ACC112 (cell line): ENCODE measurements at regions not wholly inside any gene's neighbourhood (a gene's known extent, or its start where the extent isn't known, plus 50 kb on each side); places are given as distances from the start of the nearest gene placed in this dataset.

Experiments used
- H2AFZ ChIP-seq: fragments of 200-600 bp; sonication (generic); one replicate; pipeline ENCODE4 v1.6.0; 2017; ENCODE audit warnings: antibody characterized with exemption, low read length; ENCODE audit not compliant: unreplicated experiment
- H3K27ac ChIP-seq: fragments of 200-600 bp; sonication (generic); 2 replicates; pipeline ENCODE4 v1.5.1; 2014; ENCODE audit warnings: low read depth, mild to moderate bottlenecking, antibody characterized with exemption, low read length, moderate library complexity
- H3K27me3 ChIP-seq: fragments of 200-600 bp; sonication (generic); 2 replicates; pipeline ENCODE4 v1.6.1; 2014; ENCODE audit warnings: mild to moderate bottlenecking, antibody characterized with exemption, low read length, moderate library complexity, mixed read lengths; ENCODE audit not compliant: insufficient read depth
- H3K36me3 ChIP-seq: fragments of 200-600 bp; sonication (generic); 2 replicates; pipeline ENCODE4 v1.6.1; 2016; ENCODE audit warnings: mild to moderate bottlenecking, antibody characterized with exemption, low read length, moderate library complexity, mixed read lengths; ENCODE audit not compliant: insufficient read depth
- H3K4me1 ChIP-seq: fragments of 200-600 bp; sonication (generic); one replicate; pipeline ENCODE4 v1.6.1; 2016; ENCODE audit warnings: low read length, mixed read lengths; ENCODE audit not compliant: insufficient read depth, unreplicated experiment, control insufficient read depth
- H3K4me3 ChIP-seq: fragments of 200-600 bp; sonication (generic); 2 replicates; pipeline ENCODE4 v1.5.1; 2014; ENCODE audit warnings: mild to moderate bottlenecking, low read depth, low read length
- H3K79me2 ChIP-seq: fragments of 200-600 bp; sonication (generic); one replicate; pipeline ENCODE4 v1.6.0; 2016; ENCODE audit warnings: low read length; ENCODE audit not compliant: control insufficient read depth, unreplicated experiment, insufficient read depth

GRCh38 chr3:144141074-144141473 is 169.5 kb downstream of the DIPK2A start:
- Histone ChIP-seq H3K27me3 (no peaks in the 10 kb centered on the region), H3K4me3 (no peak overlapping the region), H2AFZ (no peak overlapping the region), H3K27ac (no peak overlapping the region), H3K79me2 (no peaks in the 10 kb centered on the region), H3K36me3 (no peaks in the 10 kb centered on the region), H3K4me1 (peaks cover 11% of the 10 kb centered on the region)

DNA sequence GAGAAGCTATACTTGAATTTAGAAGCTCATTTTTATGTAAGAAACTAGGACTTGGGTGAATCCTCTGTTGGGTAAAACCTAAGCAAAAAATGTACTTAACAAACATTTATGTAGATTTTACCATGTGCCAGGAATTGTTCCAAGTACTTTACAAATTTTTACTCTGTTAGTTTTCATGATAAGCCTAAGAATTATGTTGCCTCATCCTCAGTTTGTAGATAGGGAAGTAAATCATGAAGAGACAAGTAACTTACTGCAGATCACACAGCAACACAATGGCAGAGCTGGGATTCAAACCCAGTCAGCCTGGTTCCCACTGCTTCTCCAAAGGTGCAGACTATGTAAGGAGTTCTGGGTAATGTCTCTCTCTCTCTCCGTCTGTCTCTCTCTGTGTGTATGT is 169.9 kb downstream of the DIPK2A start:
- Histone ChIP-seq H3K27me3 (no peaks in the 10 kb centered on the region), H2AFZ (no peak overlapping the region), H3K79me2 (no peaks in the 10 kb centered on the region), H3K27ac (no peak overlapping the region), H3K4me1 (peaks cover 11% of the 10 kb centered on the region), H3K36me3 (no peaks in the 10 kb centered on the region), H3K4me3 (no peak overlapping the region)

DNA sequence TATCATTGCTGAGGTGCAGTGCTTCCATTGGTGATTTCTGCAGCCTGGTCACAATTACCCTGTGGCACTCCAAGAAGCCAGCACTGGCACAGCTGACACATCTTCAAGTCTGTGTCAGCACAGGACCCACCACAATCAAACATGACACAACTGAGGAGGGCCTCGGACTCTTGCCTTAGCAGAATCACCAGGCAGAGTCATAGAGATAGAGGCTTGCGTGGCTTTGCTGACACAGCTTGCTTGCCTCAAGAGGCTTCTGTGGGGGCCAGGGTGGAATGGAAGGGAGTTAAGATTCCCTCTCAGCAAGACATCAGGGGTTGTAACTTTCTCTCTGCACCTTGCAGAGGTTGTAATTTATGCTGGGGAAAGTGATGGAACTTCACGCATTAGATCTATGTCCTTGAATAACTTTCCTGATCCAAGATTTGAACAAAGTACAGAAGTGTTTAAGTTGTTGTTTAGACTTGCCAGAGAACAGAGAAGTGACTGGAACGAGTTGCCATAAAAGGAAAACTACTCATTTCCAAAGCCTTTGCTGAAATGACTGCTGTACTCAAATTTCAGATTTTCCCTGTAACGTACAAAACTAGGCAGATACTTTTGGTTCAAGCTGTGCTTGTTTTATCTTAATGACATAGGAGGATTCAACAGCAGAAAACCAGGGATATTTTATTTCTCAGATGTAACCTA is 170.7 kb downstream of the DIPK2A start:
- Histone ChIP-seq H3K4me3 (peak overlapping the region; percentile 61), H2AFZ (peak overlapping the region; percentile 64)

GRCh38 chr3:144148356-144148755 is 176.7 kb downstream of the DIPK2A start:
- no peak overlapping the region for H3K4me3 ChIP-seq
- no peaks in the 10 kb centered on the region for H3K4me1 ChIP-seq
- no peaks in the 10 kb centered on the region for H3K36me3 ChIP-seq
- H3K27me3 ChIP-seq = no peaks in the 10 kb centered on the region
- H3K27ac ChIP-seq = no peak overlapping the region
- H3K79me2 ChIP-seq = no peaks in the 10 kb centered on the region
- H2AFZ ChIP-seq = no peak overlapping the region

More for the DNA sequence above, 170.7 kb downstream of the DIPK2A start:
- H3K36me3 ChIP-seq = no peaks in the 10 kb centered on the region
- peak overlapping the region; percentile 36 for H3K27ac ChIP-seq
- H3K4me1 ChIP-seq = peaks cover 11% of the 10 kb centered on the region
- no peaks in the 10 kb centered on the region for H3K27me3 ChIP-seq
- no peaks in the 10 kb centered on the region for H3K79me2 ChIP-seq

GRCh38 chr3:144151983-144152382 is 180.4 kb downstream of the DIPK2A start:
- Histone ChIP-seq H3K4me3 (no peak overlapping the region), H3K4me1 (no peaks in the 10 kb centered on the region), H3K27me3 (no peaks in the 10 kb centered on the region), H2AFZ (no peak overlapping the region), H3K79me2 (no peaks in the 10 kb centered on the region), H3K27ac (no peak overlapping the region), H3K36me3 (no peaks in the 10 kb centered on the region)

DNA sequence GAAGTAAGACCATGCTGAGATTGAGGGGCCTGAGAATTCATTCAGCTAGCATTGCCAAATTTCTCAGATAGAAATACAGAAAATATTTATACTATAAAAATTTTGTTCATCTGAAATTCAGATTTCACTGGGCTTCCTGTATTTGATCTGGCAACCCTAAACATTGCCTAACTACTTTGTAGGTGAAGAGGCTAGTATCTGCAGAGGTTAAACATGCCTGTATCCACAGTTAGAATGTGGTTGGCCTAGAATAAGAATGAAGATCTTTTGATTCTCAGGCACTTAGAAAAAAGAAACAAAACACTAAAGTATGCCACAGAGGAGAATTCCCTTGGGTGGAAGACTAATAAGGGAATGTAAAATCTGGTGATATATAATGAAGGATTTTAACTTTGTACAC is 189.0 kb downstream of the DIPK2A start:
- H3K4me1 ChIP-seq = peaks cover 16% of the 10 kb centered on the region
- no peaks in the 10 kb centered on the region for H3K27me3 ChIP-seq
- H3K36me3 ChIP-seq = no peaks in the 10 kb centered on the region
- no peak overlapping the region for H2AFZ ChIP-seq
- no peak overlapping the region for H3K27ac ChIP-seq
- H3K4me3 ChIP-seq = no peak overlapping the region
- no peaks in the 10 kb centered on the region for H3K79me2 ChIP-seq

DNA sequence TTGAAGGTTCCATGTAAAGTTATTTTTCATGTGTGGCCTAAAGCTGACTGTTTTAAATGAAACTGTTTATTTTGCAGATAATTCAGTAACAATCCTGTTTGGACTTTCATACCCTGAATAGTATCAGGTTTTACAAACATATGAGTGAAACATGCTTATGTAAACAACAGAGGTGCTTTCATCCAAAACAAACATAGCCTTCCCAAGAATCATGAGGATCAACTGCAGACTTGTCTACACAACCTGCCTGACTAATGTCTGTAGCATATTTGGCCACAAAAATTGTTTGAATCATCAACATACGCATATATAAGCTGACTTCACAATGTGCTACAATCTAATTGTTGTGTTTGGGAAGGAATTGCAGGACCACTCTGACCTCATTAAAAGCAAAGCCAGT is 190.4 kb downstream of the DIPK2A start:
- no peak overlapping the region for H2AFZ ChIP-seq
- peaks cover 16% of the 10 kb centered on the region for H3K4me1 ChIP-seq
- no peaks in the 10 kb centered on the region for H3K27me3 ChIP-seq
- H3K27ac ChIP-seq = 0 out of 2 replicates have a peak overlapping the region, but pooled peaks have one; percentile 50
- H3K4me3 ChIP-seq = no peak overlapping the region
- H3K36me3 ChIP-seq = no peaks in the 10 kb centered on the region
- no peaks in the 10 kb centered on the region for H3K79me2 ChIP-seq

DNA sequence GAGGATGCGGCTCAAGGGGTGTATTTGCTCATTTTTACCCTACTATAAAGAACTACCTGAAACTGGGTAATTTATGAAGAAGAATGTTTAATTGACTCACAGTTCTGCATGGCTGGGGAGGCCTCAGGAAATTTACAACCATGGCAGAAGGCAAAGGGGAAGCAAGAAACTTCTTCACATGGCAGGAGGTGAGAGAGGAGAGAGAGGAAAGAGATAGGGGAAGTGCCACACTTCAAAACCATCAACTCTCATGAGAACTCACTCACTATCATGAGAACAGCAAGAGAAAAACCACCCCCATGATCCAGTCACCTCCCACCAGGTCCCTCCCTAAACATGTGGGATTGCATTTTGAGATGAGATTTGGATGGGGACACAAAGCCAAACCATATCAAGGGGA is 192.7 kb downstream of the DIPK2A start:
- no peak overlapping the region for H3K27ac ChIP-seq
- H3K79me2 ChIP-seq = no peaks in the 10 kb centered on the region
- no peak overlapping the region for H2AFZ ChIP-seq
- peaks cover 16% of the 10 kb centered on the region for H3K4me1 ChIP-seq
- no peaks in the 10 kb centered on the region for H3K36me3 ChIP-seq
- no peak overlapping the region for H3K4me3 ChIP-seq
- H3K27me3 ChIP-seq = no peaks in the 10 kb centered on the region

GRCh38 chr3:144165482-144165881 is 193.9 kb downstream of the DIPK2A start:
- no peaks in the 10 kb centered on the region for H3K36me3 ChIP-seq
- H3K27ac ChIP-seq = no peak overlapping the region
- peaks cover 16% of the 10 kb centered on the region for H3K4me1 ChIP-seq
- H2AFZ ChIP-seq = no peak overlapping the region
- no peaks in the 10 kb centered on the region for H3K79me2 ChIP-seq
- H3K4me3 ChIP-seq = no peak overlapping the region
- no peaks in the 10 kb centered on the region for H3K27me3 ChIP-seq

DNA sequence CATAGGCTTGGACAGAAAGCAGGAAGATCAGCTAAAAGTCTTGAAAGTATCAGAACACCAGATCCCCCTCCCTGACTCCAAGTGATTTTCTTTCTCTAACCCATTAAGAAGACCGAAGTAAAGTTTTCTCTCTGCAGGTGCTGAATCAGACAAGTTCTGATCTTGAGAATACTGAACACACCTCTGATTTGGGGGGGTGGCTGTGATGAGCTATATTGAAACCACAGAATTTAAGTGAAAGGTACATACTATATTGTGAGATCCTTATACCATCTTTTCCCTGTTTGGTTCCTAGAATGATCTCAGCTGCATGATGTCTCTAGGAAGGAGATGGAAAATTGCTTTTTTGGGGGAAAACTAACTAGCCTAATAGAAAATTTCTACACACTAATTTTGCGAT is 196.0 kb downstream of the DIPK2A start:
- peaks cover 2% of the 10 kb centered on the region for H3K4me1 ChIP-seq
- no peak overlapping the region for H3K4me3 ChIP-seq
- H3K36me3 ChIP-seq = no peaks in the 10 kb centered on the region
- H2AFZ ChIP-seq = no peak overlapping the region
- H3K27ac ChIP-seq = no peak overlapping the region
- no peaks in the 10 kb centered on the region for H3K79me2 ChIP-seq
- H3K27me3 ChIP-seq = no peaks in the 10 kb centered on the region

DNA sequence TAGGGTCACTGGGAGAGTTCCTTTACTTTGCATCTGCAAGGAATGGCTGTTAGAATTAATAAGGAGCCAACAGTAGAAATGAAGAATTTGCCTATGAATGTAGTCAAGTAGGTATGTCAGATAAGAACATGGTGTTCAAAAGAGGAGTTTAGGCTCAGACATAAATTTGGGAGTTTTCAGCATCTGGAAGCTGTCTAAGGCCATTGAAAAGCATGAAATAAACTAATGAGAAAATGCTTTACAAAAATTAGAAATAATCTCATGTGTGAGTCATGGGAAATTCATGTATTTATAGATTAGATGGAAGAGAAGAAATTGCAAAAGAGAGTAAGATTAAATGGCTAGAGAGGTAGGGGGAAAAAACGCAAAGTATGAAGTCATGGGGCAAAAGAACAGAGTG is 201.9 kb downstream of the DIPK2A start:
- Histone ChIP-seq H3K79me2 (no peaks in the 10 kb centered on the region), H3K36me3 (no peaks in the 10 kb centered on the region; the same call in 1 of the 2 replicates), H3K27me3 (no peaks in the 10 kb centered on the region), H3K27ac (no peak overlapping the region), H2AFZ (no peak overlapping the region), H3K4me1 (no peaks in the 10 kb centered on the region), H3K4me3 (no peak overlapping the region)
